GM10266 (cell line): ENCODE measurements at regions not wholly inside any gene's neighbourhood (a gene's known extent, or its start where the extent isn't known, plus 50 kb on each side); places are given as distances from the start of the nearest gene placed in this dataset.

Source experiments
- DNase-seq: peaks from one replicate; pipeline ENCODE4 v3.0.0; 2012; ENCODE audit errors: extremely low spot score
- CTCF ChIP-seq: IDR thresholded peaks from 2 replicates; pipeline ENCODE4 v1.5.1; 2012; ENCODE audit warnings: mild to moderate bottlenecking, low read depth; ENCODE audit not compliant: control insufficient read depth, insufficient read depth; ENCODE audit errors: missing control alignments

- DNase-seq = no peak
- no peak for TF ChIP-seq CTCF
Measured at GRCh38 chr13:76438050-76438449, 448.2 kb downstream of the KCTD12 start.

- DNase-seq = no peak
- TF ChIP-seq CTCF = no peak
Measured at GRCh38 chr13:76425935-76426334, 460.3 kb downstream of the KCTD12 start.

- TF ChIP-seq CTCF = no peak
Measured at GRCh38 chr13:76421011-76421410, 465.2 kb downstream of the KCTD12 start.

GRCh38 chr13:76418404-76418803 lies 467.8 kb downstream of the KCTD12 start:
- no peak for TF ChIP-seq CTCF
- DNase-seq = no peak

More at GRCh38 chr13:76421011-76421410, 465.2 kb downstream of the KCTD12 start:
- DNase-seq = no peak

GRCh38 chr13:76414320-76414719 lies 471.9 kb downstream of the KCTD12 start:
- DNase-seq = no peak
- TF ChIP-seq CTCF = no peak

- DNase-seq = no peak
- TF ChIP-seq CTCF = no peak
Measured at GRCh38 chr13:76406243-76406642, 480.0 kb downstream of the KCTD12 start.

GRCh38 chr13:76398425-76398824 lies 487.8 kb downstream of the KCTD12 start:
- no peak for TF ChIP-seq CTCF

More at GRCh38 chr13:76398425-76398824, 487.8 kb downstream of the KCTD12 start:
- DNase-seq = no peak
